Kidney (tissue), 13 donors: ENCODE measurements at regions not wholly inside any gene's neighbourhood (a gene's known extent, or its start where the extent isn't known, plus 50 kb on each side); places are given as distances from the start of the nearest gene placed in this dataset.
A peak's percentile ranks its signal among the peaks of the same experiment; 100 is the strongest.

Source experiments
- DNase-seq, 5 donors: peaks; one replicate each; pipeline ENCODE4 v3.0.0-alpha.2; 2013 to 2020
- FAIRE-seq: peaks from 2 replicates; lab custom pipeline; 2012; peaks lifted over from hg19 to GRCh38; lab: Jason Lieb, UNC
- H3K27ac ChIP-seq, 2 donors: one replicate each; pipeline ENCODE4 v1.7.0; 2013; ENCODE audit warnings: low read depth in 2 of 2, low read length in 2 of 2, inconsistent platforms in 1 of 2
- H3K27me3 ChIP-seq: one replicate; pipeline ENCODE4 v1.7.1; 2013; ENCODE audit warnings: low read length, inconsistent platforms; ENCODE audit not compliant: control insufficient read depth, insufficient read depth
- H3K36me3 ChIP-seq, 3 donors: one replicate each; pipeline versions ENCODE4 v1.7.0 to v1.7.1; 2013; ENCODE audit warnings: low read length in 3 of 3, control low read depth in 1 of 3, inconsistent platforms in 1 of 3; ENCODE audit not compliant: insufficient read depth in 3 of 3, control insufficient read depth in 2 of 3
- H3K4me1 ChIP-seq, 3 donors: one replicate each; pipeline versions ENCODE4 v1.7.0 to v1.7.1; 2013; ENCODE audit warnings: low read length in 3 of 3, inconsistent platforms in 1 of 3, low read depth in 1 of 3; ENCODE audit not compliant: control insufficient read depth in 2 of 3, insufficient read depth in 2 of 3
- H3K4me3 ChIP-seq, 3 donors: one replicate each; pipeline versions ENCODE4 v1.7.0 to v1.8.1; 2013; ENCODE audit warnings: low read length in 3 of 3, control low read depth in 1 of 3, inconsistent platforms in 1 of 3
- H3K9ac ChIP-seq, 3 donors: one replicate each; pipeline versions ENCODE4 v1.7.0 to v1.7.1; 2013; ENCODE audit warnings: low read length in 3 of 3, control low read depth in 1 of 3, inconsistent platforms in 1 of 3
- H3K9me3 ChIP-seq, 3 donors: one replicate each; pipeline versions ENCODE4 v1.7.0 to v1.7.1; 2013; ENCODE audit warnings: low read length in 3 of 3, control low read depth in 1 of 3, inconsistent platforms in 1 of 3; ENCODE audit not compliant: control insufficient read depth in 2 of 3, insufficient read depth in 1 of 3
- intact Hi-C: fragments of 100-400 bp; cut with DNase I; formaldehyde crosslinking; loops from one replicate; pipeline ENCODE4 v1.11.1; 2022
- TF ChIP-seq, protein P1 (sequence below): IDR thresholded peaks from 3 replicates; pipeline ENCODE4 v1.5.1; 2012; ENCODE audit warnings: mild to moderate bottlenecking, moderate library complexity, borderline replicate concordance; ENCODE audit not compliant: insufficient read depth; ENCODE audit errors: extremely low read depth
- donor health status: control.
- donor health status: control.
- donor health status: control.
- donor health status: control.
- donor health status: control.
- donor health status: DM: yes; HTN: yes; CAD: no.
- donor health status: Normal renal cell carcinoma (clear cell type).

DNA sequence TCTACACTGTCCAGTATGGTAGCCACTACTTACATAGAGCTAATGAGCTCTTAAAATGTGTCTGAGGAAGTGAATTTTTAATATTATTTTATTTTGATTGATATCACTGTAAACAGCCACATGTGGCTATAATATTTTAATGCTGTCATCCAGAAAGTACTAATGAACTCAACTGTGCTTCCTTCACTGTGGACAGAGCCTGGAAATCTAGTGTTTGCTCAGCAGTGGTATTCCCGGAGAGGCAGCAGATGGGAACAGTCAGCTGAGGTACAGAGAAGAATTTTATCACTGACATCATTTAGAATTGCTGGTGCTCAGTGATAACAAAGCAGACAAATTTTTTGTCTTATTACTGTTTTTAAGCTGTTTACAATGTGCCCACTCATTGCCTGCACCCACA is 68.7 kb upstream of the ACP3 start:
- FAIRE-seq (no peak), DNase-seq (peak in 1 of 5 donors; percentile 45)

DNA sequence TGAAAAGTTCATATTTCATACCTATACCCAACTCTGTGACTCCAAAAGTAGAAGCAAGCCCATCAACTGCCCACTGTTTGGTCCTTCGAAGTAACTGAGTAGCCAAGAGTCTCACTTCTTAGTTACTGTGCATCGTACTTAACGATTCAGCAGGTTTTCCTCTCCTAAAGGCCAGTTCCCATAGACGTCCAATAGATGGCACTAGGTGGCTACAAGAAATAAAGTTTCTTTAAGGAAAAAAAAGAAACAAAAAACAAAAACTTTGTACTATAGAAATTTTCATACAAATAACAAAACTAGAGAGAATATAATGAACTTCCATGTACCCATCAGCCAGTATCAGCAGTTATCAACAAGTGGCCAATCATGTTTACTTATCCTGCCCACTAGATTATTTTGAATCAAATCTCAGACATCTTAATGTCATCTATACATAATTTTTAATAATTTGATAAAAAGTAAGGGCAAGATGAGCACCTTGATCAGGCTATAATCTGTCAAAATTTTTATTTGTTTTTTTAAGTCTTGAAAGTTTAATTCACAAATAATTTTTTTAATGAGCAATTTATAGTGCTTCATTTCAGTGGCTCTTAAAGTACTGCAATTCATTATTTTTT is 63.8 kb upstream of the ACP3 start:
- no peak overlapping the region for H3K27ac ChIP-seq
- FAIRE-seq (peak; percentile 96), DNase-seq (peak in 3 of 5 donors; percentile 32 to 87 (median 81))
- no peaks in the 10 kb centered on the region for H3K36me3 ChIP-seq
- no peaks in the 10 kb centered on the region for H3K27me3 ChIP-seq
- intact Hi-C loops = loop anchor here (10.0 kb wide), 1 partner anchor 91 kb away; no protein-coding TSS in a partner anchor
- TF ChIP-seq, protein P1, sequence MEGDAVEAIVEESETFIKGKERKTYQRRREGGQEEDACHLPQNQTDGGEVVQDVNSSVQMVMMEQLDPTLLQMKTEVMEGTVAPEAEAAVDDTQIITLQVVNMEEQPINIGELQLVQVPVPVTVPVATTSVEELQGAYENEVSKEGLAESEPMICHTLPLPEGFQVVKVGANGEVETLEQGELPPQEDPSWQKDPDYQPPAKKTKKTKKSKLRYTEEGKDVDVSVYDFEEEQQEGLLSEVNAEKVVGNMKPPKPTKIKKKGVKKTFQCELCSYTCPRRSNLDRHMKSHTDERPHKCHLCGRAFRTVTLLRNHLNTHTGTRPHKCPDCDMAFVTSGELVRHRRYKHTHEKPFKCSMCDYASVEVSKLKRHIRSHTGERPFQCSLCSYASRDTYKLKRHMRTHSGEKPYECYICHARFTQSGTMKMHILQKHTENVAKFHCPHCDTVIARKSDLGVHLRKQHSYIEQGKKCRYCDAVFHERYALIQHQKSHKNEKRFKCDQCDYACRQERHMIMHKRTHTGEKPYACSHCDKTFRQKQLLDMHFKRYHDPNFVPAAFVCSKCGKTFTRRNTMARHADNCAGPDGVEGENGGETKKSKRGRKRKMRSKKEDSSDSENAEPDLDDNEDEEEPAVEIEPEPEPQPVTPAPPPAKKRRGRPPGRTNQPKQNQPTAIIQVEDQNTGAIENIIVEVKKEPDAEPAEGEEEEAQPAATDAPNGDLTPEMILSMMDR = peak; percentile 63
- no peak overlapping the region for H3K9ac ChIP-seq
- H3K4me1 ChIP-seq = no peaks in the 10 kb centered on the region
- H3K4me3 ChIP-seq = no peak overlapping the region
- H3K9me3 ChIP-seq = no peaks in the 10 kb centered on the region

More for the DNA sequence above, 68.7 kb upstream of the ACP3 start:
- TF ChIP-seq, protein P1 = no peak
- no peaks in the 10 kb centered on the region for H3K27me3 ChIP-seq
- H3K36me3 ChIP-seq = no peaks in the 10 kb centered on the region
- intact Hi-C loops = no loop called here
- no peaks in the 10 kb centered on the region for H3K9me3 ChIP-seq
- H3K9ac ChIP-seq = no peak overlapping the region
- no peak overlapping the region for H3K4me3 ChIP-seq
- H3K27ac ChIP-seq = no peak overlapping the region
- H3K4me1 ChIP-seq = no peaks in the 10 kb centered on the region

DNA sequence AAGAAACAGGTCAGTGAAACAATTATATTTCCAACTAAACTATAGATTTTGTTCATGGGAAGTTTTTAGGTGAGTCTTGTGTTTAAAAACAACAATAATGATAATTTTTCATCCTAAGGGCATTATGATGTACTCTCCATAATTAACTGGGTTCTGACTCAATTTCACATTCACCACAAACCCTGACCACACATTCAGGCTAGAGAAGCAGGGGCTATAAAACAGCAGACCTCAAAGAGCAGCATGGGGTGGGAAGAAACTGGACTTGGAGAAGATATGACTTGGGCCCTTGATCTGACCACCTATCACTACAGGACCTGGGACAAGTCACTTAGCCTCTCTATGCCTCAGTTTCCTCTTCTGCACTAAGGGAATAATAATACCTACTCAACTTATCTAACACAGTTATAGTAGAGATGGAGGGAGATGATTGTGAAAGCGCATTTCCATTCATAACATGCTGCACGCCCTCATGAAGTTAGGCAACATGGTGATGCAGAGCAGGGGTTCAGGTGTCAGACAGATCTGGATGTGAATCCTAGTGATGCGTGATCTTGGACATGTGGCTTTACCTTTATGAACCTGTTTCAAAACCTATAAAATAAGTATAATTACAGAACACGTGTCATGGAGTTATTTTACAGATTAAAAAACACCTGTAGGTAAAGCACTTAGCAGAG is 63.0 kb upstream of the ACP3 start:
- no peak for DNase-seq
- Histone ChIP-seq H3K27me3 (no peaks in the 10 kb centered on the region), H3K27ac (no peak overlapping the region), H3K9ac (no peak overlapping the region), H3K36me3 (no peaks in the 10 kb centered on the region), H3K4me3 (no peak overlapping the region), H3K4me1 (no peaks in the 10 kb centered on the region), H3K9me3 (no peaks in the 10 kb centered on the region)
- intact Hi-C loops = loop anchor here (10.0 kb wide), 1 partner anchor 91 kb away; no protein-coding TSS in a partner anchor
- no peak for FAIRE-seq
- TF ChIP-seq, protein P1 = no peak
